ENCODE measurements at regions not wholly inside any gene's neighbourhood (a gene's known extent, or its start where the extent isn't known, plus 50 kb on each side); places are given as distances from the start of the nearest gene placed in this dataset.
"Not testable (repeated sequence)": the region's sequence is repeated elsewhere in the genome, so short reads cannot be mapped to it uniquely, and the experiment has no call there.

GRCh38 chr21:15472108-15473040 lies 257.4 kb upstream of the USP25 start:
- DNase-seq (ENCODE audit: extremely low read depth in 1 of 11, low read depth in 9 of 11, low spot score in 4 of 11): no peak

DNA sequence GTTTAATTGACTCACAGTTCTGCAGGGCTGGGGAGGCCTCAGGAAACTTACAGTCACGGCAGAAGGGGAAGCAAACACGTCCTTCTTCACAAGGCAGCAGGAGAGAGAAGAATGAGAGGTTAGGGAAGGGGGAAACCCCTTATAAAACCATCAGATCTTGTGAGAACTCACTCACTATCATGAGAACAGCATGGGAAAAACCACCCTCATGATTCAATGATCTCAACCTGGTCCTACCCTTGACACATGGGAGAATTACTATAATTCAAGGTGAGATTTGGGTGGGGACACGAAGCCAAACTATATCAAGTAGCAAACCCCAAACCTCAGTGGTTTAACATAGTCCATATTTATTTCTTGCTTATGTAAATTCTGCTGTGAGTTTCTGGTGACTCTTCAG lies 252.0 kb upstream of the USP25 start:
- DNase-seq (ENCODE audit: extremely low read depth in 1 of 11, low read depth in 9 of 11, low spot score in 4 of 11): not testable (repeated sequence)

GRCh38 chr21:15480160-15480559 lies 249.6 kb upstream of the USP25 start:
- no peak for DNase-seq (ENCODE audit: extremely low read depth in 1 of 11, low read depth in 9 of 11, low spot score in 4 of 11)

- peak; percentile 77 to 90 (median 86) for DNase-seq (ENCODE audit: extremely low read depth in 1 of 11, low read depth in 9 of 11, low spot score in 4 of 11)
Measured at GRCh38 chr21:15483138-15483780, 246.5 kb upstream of the USP25 start.

- DNase-seq (ENCODE audit: extremely low read depth in 1 of 11, low read depth in 9 of 11, low spot score in 4 of 11): no peak
Measured at GRCh38 chr21:15486460-15487195, 243.2 kb upstream of the USP25 start.

DNA sequence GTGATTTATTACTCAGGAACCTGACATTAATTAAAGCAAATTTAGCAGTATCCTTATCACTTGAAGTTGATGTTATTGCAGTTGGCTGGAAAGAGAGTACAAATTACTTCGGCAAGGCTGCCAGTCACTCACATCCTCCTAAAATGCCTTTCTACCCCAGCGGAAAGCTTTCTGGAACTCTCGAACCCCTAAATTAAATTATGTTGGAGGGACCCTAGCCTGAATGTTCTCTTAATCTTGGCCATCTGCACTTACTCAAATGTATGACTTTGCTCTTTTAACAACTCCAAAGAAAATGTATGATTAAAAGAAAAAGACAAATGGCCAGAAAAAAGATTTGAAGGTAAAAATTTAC lies 242.6 kb upstream of the USP25 start:
- peak in 8 of 11 donors; percentile 6 to 36 (median 18) for DNase-seq (ENCODE audit: extremely low read depth in 1 of 11, low read depth in 9 of 11, low spot score in 4 of 11)

DNA sequence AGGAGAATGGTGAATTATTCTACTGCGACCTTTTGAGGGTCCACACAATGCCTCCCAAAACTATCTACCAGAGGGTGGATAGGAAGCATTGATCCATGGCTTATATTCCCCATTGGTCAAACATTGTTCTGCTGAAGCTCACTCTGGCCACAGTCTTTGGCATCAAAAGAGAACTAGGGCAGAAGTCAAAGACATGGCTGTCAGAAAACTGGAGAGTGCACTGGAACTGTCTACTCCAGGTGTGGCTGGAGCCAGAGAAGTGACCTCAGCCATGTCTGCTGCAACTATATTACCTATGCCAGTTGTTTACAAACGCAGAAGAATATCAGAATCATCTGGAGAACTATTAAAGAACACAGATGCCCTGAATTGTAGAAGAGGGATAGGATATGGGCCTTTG lies 238.7 kb upstream of the USP25 start:
- DNase-seq (ENCODE audit: extremely low read depth in 1 of 11, low read depth in 9 of 11, low spot score in 4 of 11): no peak

DNA sequence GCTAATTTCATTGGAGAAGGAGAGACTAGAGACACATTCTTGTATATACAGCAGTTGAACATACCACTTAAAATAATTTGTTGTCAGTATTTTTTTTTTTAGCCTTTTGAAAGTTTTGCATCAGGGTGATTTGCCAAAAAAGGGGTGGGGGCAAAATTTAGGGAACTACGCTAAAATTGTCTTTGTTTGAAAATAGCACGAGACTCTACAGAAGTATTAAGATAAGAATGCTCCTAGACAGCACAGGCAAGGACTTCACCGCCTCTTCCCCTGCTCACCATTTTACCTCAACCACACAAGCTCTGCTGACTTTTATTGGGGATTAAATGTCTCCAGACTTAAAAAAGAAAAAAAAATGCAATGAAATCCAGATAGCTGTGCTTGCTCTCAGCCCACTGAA lies 236.1 kb upstream of the USP25 start:
- no peak for DNase-seq (ENCODE audit: extremely low read depth in 1 of 11, low read depth in 9 of 11, low spot score in 4 of 11)

DNA sequence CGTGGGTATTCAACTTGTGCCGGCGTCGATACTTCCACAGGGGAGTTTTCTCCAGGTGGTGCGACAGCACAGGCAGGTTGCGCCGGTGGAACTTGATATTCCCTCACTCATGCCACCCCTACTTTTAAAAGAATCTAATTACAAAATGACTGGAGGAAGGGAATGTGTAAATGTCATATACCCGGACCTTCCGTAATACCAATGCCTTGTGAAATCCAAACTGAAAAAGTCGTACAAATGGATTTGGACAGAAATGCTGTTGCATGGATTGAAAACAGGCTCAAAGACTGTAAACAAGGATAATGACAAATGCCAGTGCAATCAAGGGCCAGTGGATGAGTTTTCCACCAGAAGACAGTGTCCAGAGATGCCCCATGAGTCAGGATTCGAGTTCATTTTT lies 235.3 kb upstream of the USP25 start:
- DNase-seq (ENCODE audit: extremely low read depth in 1 of 11, low read depth in 9 of 11, low spot score in 4 of 11): no peak

DNA sequence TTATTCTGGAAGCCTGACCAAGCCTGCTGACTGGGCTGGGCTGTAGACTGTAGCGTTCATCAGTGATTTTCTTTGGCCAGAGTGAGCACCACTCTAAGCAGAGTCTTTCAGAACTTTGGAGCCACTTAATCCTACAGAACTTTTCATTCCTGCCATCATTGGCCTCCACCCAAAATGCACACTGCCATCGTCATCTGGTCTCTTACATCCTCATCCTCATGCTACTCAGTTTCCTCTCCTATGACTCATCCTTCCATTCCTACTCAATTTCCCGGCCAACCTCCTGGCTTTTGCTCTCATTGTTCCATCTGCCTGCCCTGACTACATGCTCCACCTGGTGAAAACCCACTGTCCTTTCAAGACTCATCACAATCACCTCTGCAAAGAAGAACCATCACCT lies 233.8 kb upstream of the USP25 start:
- DNase-seq (ENCODE audit: extremely low read depth in 1 of 11, low read depth in 9 of 11, low spot score in 4 of 11): no peak

GRCh38 chr21:15496911-15497310 lies 232.9 kb upstream of the USP25 start:
- DNase-seq (ENCODE audit: extremely low read depth in 1 of 11, low read depth in 9 of 11, low spot score in 4 of 11): no peak

DNA sequence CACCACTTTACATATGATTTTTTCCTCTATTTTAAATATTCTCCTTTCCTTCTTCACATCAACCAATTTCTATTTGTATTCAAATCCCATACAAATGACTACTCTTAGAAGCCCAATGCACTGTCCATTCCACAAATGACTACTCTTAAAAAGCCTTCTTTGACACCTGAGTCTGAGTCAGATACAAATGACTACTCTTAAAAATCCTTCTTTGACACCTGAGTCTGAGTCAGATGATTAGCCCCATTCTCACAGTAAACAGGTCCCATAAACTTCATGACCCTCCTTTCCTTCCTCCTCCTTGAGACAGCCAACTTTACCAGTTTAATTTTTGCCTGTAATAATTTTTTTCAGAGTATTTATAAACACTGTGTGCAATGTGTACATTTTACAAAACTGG lies 231.3 kb upstream of the USP25 start:
- no peak for DNase-seq (ENCODE audit: extremely low read depth in 1 of 11, low read depth in 9 of 11, low spot score in 4 of 11)

GRCh38 chr21:15506086-15506485 lies 223.7 kb upstream of the USP25 start:
- DNase-seq (ENCODE audit: extremely low read depth in 1 of 11, low read depth in 9 of 11, low spot score in 4 of 11): no peak

DNA sequence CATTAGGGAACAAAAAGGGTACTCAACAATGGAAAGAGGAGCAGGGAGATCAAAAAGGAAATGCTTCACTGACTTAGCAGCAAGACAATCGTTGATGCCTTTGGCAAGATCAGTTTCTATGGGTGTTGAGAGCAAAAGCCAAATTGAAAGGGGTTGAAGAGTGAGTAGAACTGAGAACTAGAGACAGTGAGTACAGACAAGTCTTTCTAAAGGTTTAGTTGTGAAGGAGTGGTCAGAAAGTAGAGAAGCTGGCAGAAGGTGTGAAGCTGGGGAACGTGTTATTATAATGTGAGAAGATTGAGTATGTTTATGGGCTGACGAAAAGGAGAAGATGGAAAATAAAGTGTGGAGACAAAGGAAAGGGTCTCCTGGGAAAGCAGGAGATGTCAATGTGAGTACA lies 221.2 kb upstream of the USP25 start:
- no peak for DNase-seq (ENCODE audit: extremely low read depth in 1 of 11, low read depth in 9 of 11, low spot score in 4 of 11)

- no peak for DNase-seq (ENCODE audit: extremely low read depth in 1 of 11, low read depth in 9 of 11, low spot score in 4 of 11)
Measured at GRCh38 chr21:15514073-15514946, 215.5 kb upstream of the USP25 start.

DNA sequence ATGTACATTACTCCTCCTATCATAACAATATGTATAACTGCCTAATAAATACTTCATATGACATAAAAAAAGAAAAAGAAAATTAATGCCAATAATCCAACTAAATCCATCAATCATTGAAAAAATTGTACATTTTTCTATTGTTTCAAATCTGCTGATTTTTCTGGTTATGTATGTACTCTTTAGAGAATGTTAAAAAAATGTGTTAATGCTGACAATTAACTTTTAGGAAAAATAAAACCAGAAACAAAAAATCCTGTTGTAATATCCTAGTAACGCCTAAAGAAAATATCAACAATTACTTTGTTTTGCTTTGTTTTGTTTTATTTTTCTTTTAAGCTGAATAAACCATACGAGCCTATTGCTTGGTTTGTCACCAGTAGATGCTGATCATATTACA lies 213.9 kb upstream of the USP25 start:
- no peak for DNase-seq (ENCODE audit: extremely low read depth in 1 of 11, low read depth in 9 of 11, low spot score in 4 of 11)

DNA sequence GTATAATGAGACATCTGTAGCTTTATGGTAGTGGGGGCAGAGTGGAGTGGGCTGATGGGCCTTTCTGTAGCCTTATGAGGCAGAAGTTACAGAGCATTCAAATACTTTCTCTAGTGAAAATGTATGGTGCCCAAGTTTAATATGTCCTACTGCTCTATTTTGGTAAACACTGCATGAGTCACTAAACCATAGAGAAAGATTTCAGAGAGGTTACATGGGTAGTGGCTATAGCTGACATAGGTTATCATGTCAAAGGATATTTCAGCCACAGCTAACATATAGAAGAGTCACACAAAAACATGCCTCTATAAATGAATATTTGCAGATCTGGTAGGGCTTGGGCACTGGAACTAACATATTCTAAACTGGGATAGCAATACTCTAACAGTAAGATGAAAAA lies 212.4 kb upstream of the USP25 start:
- no peak for DNase-seq (ENCODE audit: extremely low read depth in 1 of 11, low read depth in 9 of 11, low spot score in 4 of 11)

GRCh38 chr21:15520811-15521643 lies 208.8 kb upstream of the USP25 start:
- DNase-seq (ENCODE audit: extremely low read depth in 1 of 11, low read depth in 9 of 11, low spot score in 4 of 11): no peak

All from renal cortex interstitium (tissue), 11 donors.